ENCODE measurements at regions not wholly inside any gene's neighbourhood (a gene's known extent, or its start where the extent isn't known, plus 50 kb on each side); places are given as distances from the start of the nearest gene placed in this dataset.

- no peak for TF ChIP-seq CTCF (conservative IDR thresholded peaks at IDR 0.05; ENCODE audit: low read depth, low read length)
- DNase-seq (ENCODE audit: low read depth): no peak
- H3K4me3 ChIP-seq (ENCODE audit: low read depth, low read length): no peak overlapping the region
Observed at GRCh38 chr1:228998179-228998578, 262.9 kb downstream of the RHOU start.

- TF ChIP-seq CTCF (conservative IDR thresholded peaks at IDR 0.05; ENCODE audit: low read depth, low read length): no peak
- no peak overlapping the region for H3K4me3 ChIP-seq (ENCODE audit: low read depth, low read length)
- no peak for DNase-seq (ENCODE audit: low read depth)
Observed at GRCh38 chr1:228999446-229000170, 264.3 kb downstream of the RHOU start.

GRCh38 chr1:229000187-229000586, 264.9 kb downstream of the RHOU start:
- H3K4me3 ChIP-seq (ENCODE audit: low read depth, low read length): no peak overlapping the region
- DNase-seq (ENCODE audit: low read depth): no peak
- no peak for TF ChIP-seq CTCF (conservative IDR thresholded peaks at IDR 0.05; ENCODE audit: low read depth, low read length)

- no peak overlapping the region for H3K4me3 ChIP-seq (ENCODE audit: low read depth, low read length)
- TF ChIP-seq CTCF (conservative IDR thresholded peaks at IDR 0.05; ENCODE audit: low read depth, low read length): no peak
- DNase-seq (ENCODE audit: low read depth): no peak
Observed at GRCh38 chr1:229001467-229002011, 266.3 kb downstream of the RHOU start.

GRCh38 chr1:229002037-229002436, 266.8 kb downstream of the RHOU start:
- DNase-seq (ENCODE audit: low read depth): no peak
- no peak for TF ChIP-seq CTCF (conservative IDR thresholded peaks at IDR 0.05; ENCODE audit: low read depth, low read length)
- no peak overlapping the region for H3K4me3 ChIP-seq (ENCODE audit: low read depth, low read length)

GRCh38 chr1:229002451-229002960, 267.2 kb downstream of the RHOU start:
- DNase-seq (ENCODE audit: low read depth): no peak
- H3K4me3 ChIP-seq (ENCODE audit: low read depth, low read length): no peak overlapping the region
- TF ChIP-seq CTCF (conservative IDR thresholded peaks at IDR 0.05; ENCODE audit: low read depth, low read length): no peak
